GM19035 (cell line): ENCODE measurements at regions not wholly inside any gene's neighbourhood (a gene's known extent, or its start where the extent isn't known, plus 50 kb on each side); places are given as distances from the start of the nearest gene placed in this dataset.
"Not testable (repeated sequence)": the region's sequence is repeated elsewhere in the genome, so short reads cannot be mapped to it uniquely, and the experiment has no call there.

Source experiments
- ATAC-seq: cut with Tn5 transposase; IDR thresholded peaks from one replicate; pipeline ENCODE4 v1.9.1; 2021; ENCODE audit not compliant: unreplicated experiment

DNA sequence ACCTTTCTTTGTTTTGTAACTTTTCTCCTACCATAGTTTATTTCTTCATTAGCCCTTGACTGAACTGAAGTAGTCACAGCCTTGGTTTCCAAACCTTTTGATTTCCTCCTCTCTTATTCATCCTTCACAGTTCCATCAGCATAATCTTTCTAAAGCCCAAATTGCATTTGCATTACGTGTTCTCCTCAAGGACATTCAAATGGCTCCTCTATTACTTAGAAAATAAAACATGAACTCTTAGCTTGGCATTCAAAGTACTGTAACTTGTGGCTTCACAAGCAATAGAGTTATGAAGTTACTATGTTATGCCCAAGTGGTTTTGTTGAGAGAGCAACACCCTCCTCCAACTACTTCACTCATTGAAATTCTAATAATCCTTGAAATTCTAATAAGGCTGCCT lies 840.0 kb downstream of the TTLL7 start:
- not testable (repeated sequence) for ATAC-seq

DNA sequence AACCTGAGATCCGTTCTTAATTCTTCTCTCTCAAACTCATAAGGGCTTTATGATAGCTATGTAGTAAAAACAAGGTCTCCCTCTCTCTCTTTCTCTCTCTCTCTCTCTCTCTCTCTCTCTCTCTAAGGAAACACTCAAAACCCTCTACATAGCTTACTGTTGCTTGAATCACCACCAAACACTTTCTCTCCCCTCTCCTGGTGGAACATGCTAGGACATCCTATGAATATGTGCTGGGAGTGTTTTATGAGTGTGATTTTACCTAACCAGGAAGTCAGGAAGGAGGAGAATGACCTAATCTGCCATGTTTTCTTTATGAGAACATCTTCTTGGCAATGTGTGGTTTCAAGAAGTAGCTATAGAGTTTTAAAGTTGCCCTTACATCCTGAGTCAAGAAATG lies 844.6 kb downstream of the TTLL7 start:
- not testable (repeated sequence) for ATAC-seq

DNA sequence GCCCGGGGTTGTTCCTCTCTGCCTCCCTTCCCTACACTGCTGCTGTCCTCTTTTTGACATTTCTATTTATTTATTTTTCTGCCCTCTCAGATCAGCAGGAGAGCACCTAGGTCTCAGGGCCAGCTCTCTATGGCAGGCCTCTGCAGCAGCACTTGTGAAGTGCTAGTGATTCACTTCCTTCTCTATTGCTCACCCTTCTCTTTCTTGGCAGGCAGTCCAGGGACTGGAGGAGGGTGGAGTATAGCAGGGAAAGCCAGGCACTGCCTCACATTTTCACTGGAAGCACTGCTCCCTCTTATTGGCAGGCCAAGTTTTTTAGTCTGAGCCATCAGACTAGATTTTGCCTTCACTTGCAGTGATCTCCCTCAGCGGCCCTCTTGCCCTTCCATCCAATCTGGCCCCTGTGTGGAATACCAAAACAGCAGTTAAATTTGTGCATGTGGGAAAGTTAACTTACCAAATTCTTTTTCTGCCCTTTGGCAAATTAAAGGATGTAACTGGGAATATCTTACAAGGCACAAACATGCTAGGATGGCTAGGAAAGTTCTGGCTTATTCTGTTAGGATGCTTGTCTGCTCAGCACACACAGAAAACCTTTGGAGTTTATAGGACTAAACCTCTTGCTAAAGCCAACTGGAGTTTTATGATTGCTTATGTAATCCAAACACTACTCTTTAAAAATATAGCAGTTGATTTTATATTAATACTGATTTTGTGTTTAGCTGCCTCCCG lies 847.6 kb downstream of the TTLL7 start:
- ATAC-seq = not testable (repeated sequence)

DNA sequence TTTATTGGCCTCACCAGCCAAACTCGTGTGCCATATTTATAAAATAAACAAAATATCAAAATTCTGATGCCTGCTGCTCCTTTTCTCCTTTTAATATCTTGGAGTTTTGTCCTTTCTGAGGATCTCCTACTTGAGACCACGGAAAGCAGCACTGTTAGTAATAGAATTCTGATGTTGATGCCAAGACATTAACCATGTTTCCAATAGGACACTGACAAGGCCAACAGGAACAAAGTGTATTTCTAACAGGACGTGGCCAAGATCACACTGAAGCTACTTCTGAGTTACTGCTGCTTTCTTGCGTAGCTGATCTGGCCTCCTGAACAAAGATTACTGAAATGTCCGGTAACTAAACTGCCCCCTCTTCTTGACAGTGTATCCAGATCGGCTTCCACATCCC lies 848.5 kb downstream of the TTLL7 start:
- not testable (repeated sequence) for ATAC-seq

DNA sequence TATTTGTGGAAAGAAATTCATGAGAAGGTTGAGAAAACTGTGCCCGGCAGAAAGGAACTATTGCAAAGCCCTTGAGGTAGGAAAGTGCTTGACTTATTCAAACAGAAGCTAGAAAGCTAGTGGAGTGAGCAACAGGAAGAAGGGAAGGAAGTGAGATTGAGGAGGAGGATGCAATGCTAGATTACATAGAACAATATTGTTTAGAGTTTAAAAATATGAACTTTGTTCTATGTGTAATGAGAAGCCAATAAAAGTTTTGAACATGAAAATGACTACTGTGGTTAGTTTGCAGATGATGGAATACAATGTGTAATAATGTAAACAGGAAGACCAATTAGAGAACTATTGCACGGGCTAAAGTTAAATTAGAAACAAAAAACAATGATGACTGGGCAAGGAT lies 853.1 kb downstream of the TTLL7 start:
- ATAC-seq = not testable (repeated sequence)

DNA sequence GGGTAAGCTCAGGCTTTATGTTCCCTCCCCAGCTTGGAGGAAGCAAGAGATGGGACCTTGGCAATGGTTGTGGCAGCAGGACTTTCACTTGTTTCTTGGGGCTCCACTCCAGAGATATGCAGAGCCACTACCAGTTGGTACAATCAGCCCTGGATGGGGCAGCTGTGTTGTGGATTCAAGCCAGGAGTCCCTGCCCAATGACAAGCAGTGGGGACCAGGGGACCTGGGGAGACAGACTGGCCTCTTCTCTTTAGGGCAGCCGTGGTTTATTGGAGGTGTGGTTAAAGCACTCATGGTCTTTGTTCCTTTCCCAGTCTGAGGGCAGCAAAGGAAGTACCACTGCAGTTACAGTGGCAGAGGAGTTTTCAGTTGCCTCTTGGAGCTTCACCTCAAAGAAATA lies 856.1 kb downstream of the TTLL7 start:
- ATAC-seq = not testable (repeated sequence)

DNA sequence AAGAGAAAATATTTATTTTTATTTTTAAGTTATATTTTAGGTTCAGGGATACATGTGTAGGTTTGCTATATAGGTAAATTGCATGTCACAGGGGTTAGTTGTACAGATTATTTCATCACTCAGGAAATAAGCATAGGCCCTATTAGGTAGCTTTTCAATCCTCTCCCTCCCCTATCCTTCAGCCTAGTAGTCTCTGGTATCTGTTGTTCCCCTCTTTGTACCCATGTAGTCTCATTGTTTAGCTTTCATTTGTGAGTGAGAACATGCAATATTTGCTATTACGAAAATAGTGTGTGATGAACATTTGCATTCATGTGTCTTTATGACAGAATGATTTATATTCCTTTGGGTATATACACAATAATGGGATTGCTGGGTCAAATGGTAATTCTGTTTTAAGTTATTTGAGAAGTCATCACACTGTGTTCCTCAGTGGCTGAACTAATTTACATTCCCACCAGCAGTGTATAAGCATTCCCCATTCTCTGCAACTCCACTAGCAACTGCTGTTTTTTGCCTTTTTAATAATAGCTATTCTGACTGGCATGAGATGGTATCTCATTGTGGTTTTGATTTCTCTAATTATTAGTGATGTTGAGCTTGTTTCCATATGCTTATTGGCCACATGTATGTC lies 863.3 kb downstream of the TTLL7 start:
- ATAC-seq = not testable (repeated sequence)

DNA sequence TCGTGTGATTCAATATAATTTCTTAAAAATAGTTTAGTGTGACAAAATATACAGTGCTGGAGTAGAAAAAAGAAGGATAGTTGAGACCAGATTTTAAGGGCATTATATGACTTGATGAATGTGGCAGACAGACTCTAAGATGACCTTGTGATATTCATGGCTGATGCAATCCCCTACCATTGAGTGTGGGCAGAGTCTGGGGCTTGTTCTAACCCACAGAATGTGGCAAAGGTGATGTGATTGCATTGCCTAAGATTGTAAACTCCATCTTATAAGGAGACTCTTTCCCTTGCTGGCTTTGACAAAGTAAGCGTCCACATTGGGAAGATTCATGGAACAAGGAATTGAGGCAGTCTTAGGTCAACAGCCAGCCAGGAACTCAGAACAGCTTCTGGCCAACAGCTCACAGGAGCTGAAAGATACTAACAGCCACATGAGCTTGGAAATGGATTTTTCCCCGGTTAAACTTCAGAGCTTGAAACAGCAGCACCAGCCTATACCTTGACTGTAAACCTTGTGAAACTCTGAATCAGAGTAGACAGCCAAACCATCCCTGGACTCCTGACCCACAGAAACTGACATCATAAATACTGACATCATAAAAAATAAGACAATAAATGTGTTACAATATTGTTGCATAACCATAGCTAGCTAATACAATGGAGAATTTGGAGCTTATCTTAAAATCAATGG lies 864.5 kb downstream of the TTLL7 start:
- not testable (repeated sequence) for ATAC-seq

DNA sequence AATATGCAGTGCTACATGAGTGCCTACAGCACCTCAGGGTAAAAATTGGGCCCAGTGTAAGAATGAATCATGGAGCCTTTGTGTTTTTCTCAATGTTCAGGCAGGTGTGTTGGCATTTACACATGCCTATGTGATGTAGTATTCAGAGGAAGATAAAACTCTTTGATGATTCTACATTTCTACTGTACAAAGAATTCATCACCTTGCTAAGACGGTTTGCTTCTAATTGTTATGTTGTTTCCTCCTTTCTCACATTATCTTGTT lies 867.3 kb downstream of the TTLL7 start:
- no peak for ATAC-seq

DNA sequence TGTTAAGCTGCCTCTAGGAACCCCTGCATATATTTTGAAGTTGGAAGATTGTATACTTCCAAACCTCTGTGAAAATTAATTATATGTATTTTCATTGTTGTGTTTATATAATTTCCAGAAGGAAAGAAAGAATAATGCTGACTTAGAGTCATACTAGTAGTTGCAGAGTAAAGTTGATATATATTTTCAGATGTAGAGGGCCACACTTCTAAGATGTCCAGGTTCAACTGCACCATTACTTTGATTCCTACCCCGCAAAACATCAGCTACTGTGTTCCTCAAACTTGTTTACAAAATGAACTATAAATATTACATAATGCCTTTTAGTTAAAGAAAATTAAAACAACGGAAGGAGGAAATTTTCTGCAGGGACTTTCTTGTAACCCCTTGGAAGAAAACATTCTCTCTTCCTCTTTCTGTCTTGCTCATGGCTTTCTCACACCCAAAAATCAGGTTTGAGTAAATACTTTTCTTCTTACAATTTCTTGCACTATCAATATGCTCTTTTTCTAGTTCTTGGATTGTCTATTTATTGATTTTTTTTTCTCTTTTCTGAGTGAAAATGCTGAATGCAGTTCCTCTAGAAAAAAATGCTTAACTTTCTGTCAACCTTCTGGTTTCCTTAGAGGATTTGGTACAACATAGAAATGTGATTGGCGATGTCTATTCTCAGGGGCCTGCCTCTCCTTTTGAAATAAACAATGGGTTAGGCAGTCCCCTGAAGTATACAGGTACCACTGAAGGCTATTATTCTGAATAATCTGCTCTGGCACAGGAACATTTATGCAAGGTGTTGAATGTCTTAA lies 867.8 kb downstream of the TTLL7 start:
- no peak for ATAC-seq

DNA sequence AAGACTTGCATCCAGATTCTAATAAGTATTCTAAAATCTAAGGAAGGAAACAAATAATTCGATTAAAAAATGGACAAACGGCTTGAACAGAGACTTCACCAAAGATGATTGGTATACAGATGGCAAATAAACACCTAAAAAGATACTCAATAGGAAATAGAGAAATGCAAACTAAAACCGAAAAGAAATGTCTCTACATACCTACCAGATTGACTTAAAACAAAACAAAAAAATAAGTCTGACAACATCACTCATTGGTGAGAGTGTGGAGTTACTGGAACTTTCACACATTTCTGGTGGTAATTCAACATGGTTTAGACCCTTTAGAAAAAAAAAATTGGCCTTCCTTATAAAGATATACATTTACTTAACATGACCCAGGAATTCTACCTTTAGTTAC lies 869.8 kb downstream of the TTLL7 start:
- no peak for ATAC-seq

DNA sequence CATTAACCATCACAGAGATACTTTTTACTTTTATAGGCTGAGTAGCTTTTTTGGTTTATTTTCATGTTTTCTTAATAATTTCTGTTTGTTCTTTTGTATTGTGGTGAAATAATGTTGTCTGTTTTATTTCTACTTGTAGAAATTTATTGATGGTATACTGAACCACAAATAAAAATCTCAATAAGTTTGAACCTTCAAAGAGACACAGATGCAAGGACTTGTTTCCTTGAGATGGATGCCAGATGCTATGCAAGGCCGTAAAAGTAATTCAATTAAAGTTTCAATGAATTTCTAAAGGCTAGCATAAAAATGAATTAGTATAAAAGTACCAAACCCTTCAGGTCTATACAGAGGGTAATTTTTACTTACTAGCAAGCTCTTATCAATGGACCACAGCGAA lies 873.5 kb downstream of the TTLL7 start:
- no peak for ATAC-seq

DNA sequence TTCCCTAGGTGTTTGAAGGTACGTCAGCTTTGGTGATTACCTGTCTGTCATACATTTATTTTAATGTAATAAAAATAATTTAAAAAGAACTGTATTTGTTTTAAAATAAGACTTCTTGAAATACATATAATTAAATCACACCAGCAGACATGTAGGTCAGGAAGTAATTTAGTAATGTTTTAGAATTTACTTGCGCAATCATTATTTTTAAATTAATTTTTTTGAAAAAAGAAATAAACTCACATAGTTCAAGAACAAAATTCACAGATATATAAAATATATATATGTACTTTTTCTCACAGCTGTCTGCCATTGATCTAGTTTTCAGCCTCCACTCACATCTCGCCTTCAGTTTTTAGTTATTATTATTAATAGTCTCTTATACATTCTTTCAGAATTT lies 875.9 kb downstream of the TTLL7 start:
- ATAC-seq = no peak

DNA sequence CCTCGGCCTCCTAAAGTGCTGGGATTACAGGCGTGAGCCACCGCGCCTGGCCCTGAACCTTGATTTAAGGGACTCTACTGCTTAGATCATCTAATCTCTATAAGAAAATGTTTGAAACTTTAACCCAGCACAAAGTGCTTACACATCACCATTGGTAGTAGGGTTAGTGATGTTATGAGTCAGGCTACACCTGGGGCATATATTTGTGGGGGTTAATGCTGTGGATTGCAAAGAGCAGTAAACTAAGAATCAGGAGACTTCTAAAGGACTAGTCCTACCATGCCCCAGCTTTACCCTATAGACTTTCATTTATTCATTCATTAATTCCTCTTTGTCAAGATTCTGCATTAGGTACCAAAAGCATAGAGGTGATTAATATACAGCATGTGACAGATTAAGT lies 880.5 kb downstream of the TTLL7 start:
- ATAC-seq = no peak

DNA sequence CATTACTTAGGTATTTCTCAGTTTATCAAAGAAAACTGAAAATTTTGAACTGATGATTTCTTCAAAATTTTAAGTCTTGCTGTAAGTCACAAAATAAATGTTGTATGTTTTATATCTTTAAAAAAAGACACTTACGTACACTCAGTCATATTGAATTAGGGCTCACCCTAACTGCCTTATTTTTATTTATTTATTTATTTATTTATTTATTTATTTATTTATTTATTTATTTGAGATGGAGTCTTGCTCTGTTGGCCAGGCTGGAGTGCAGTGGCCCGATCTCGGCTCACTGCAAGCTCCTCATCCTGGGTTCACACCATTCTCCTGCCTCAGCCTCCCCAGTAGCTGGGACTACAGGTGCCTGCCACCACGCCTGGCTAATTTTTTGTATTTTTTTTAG lies 881.9 kb downstream of the TTLL7 start:
- ATAC-seq = not testable (repeated sequence)

DNA sequence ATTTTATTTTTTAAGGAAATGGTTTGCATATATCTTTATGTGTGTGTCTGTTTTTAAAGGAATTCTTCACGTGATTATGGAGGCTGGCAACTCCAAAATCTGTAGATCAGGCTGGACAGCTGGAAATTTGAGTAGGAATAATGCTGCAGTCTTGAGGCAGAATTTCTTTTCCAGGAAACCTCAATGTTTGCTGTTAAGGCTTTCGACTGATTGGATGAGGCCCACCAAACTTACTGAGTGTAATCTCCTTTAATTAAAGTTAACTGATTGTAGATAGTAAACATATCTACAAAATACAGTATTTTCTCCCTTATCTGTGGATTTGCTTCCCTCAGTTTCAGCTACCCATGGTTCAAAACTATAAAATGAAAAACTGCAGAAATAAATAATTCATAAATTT lies 883.1 kb downstream of the TTLL7 start:
- ATAC-seq = no peak

DNA sequence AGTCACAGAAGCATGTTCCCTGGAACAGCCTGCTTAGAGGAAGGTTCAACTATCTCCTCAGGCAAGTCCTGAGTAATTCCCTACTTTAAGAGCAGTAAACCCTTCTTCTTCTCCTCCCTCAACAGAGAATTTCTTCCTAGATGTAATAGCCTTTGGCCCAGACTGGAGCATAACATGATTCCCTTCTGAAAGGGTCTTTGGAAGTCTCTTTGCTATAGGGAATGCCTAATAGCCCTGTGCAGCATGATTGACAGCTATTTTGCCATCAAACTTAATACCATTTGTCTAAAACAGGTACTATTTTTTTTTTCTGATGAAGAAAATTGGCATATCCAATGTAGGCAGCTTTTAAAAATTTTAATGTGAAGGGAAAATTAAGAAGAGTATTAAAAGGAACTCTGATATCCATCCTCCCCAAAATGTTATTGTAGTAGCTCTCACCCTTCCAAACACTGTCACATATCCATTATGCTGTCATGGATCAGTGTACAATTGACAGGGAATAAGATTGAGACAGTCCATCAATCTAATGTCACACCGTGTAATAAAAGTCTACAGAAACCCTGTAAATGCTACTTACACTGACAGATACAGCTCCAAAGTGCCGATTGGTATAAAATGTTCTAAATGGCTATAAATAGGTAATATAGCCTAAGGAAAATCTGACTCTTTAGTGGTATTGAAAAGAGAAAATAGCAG lies 884.6 kb downstream of the TTLL7 start:
- ATAC-seq = no peak

DNA sequence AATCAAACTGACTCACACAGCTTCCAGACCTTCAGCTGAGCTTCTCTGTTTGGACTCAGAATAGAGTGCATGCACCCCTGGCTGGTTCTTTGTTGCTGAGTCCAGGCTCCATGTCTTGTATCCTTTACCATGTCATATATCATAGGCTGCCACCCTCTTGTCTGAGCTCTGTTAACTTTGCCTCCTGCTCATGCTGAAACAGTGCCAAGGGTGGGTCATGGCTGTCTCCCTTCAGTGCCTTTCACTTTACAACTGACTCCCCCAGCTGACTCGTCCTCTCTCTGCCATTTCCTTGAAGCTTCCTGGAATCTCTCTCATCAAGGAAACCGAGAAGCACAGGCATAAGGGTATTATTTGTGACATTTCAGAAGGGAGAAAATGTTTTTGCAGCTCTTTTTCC lies 885.3 kb downstream of the TTLL7 start:
- ATAC-seq = no peak

DNA sequence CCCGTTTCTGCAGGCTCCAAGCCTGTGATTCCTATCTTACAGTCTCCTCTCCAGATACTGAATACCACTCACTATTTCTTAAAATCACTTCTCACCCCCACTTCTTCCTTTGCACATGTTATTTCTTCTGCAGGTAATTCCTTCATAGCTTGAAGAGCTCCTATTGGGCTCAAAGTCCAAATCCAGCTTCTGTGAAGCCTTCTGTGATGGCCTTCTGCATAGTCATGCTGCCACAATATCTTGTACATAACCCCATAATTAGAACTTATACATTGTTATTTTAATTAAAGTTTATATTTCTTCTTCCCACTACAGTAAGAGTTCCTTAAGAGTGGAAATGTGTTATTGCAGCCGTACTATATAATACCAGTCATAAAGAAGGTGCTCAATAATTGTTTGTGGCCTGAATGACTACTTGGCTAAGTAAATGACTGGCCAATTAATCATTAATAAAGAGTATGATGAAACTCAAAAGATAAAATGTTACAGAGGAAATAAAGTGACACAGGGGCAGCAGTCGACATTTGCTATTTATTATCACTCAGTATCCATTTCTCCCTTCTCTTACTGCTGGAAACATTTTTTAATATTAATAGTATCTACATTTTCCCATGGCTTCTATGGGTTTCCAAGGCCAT lies 886.6 kb downstream of the TTLL7 start:
- no peak for ATAC-seq

DNA sequence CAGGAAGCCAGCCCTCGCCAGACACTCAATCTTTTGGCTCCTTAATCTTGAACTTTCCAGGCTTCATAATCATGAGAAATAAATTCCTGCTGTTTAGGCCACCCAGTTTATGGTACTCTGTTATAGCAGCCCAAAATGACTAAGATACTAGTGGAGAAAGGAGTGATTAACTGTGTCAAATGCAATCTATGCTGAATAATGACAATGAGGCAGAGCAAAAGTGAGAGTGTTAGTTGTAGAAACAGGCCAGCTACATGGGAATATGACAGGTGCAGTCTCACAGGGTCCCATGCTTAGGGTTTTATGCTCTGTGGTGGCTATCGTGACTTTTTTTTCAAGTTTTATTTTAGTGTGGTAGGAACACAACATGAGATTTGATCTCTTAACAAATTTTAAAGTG lies 888.8 kb downstream of the TTLL7 start:
- ATAC-seq = no peak

DNA sequence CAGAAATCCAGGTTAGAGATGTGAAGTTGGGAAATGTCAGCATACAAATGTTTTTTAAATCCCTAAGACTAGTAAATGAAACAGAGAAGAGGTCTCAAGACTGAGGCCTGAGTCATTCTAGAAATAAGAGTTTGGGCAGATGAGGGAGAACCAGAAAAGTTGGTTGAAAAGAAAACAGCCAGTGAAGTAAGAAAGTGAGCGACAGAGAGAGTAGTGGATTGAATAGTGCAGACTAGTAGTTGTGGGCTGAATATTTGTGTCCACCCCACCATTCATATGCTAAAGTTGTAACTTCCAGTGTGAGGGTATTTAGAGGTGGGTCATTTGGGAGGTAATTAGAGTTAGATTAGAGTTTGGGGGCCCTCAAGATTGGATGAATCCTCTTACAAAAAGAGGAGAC lies 889.2 kb downstream of the TTLL7 start:
- no peak for ATAC-seq
